PC-3 (cell line): ENCODE measurements at regions not wholly inside any gene's neighbourhood (a gene's known extent, or its start where the extent isn't known, plus 50 kb on each side); places are given as distances from the start of the nearest gene placed in this dataset.

ENCODE experiments used
- ATAC-seq: fragments of 200-7000 bp; cut with Tn5 transposase; 2 replicates; pipeline ENCODE4 v1.9.1; 2020; ENCODE audit warnings: mild to moderate bottlenecking, moderate library complexity
- BruUV-seq: library from RNA; stranded (reverse); fragments of 400-500 nt; replicated peaks from 2 replicates; lab custom pipeline; 2021; lab: Mats Ljungman, UMichigan
- CTCF ChIA-PET: fragments of 300-600 bp; sonication (Branson Sonifier 250); formaldehyde crosslinking; loops from one replicate; lab custom pipeline; 2022; ENCODE audit warnings: antibody characterized with exemption; lab: Charles Lee
- POLR2A ChIA-PET: fragments of 300-600 bp; sonication (Branson Sonifier 250); formaldehyde crosslinking; loops from one replicate; lab custom pipeline; 2022; ENCODE audit warnings: antibody characterized with exemption; ENCODE audit not compliant: unreplicated experiment; lab: Charles Lee
- DNase-seq: peaks from one replicate; pipeline ENCODE4 v3.0.0-alpha.2; 2015
- H2AFZ ChIP-seq: fragments of 300-600 bp; sonication (generic); 2 replicates; pipeline ENCODE4 v1.6.0; 2016; ENCODE audit warnings: antibody characterized with exemption, low read length
- H3F3A ChIP-seq: fragments of 300-600 bp; sonication (generic); one replicate; pipeline ENCODE4 v1.6.0; 2017; ENCODE audit warnings: antibody characterized with exemption, low read length, control low read depth, mild to moderate bottlenecking; ENCODE audit not compliant: unreplicated experiment
- H3K27ac ChIP-seq: fragments of 300-600 bp; sonication (generic); 2 replicates; pipeline ENCODE4 v1.5.1; 2016; ENCODE audit warnings: mild to moderate bottlenecking, low read length
- H3K27me3 ChIP-seq: fragments of 300-600 bp; sonication (generic); 2 replicates; pipeline ENCODE4 v1.6.1; 2016; ENCODE audit warnings: low read length, mixed read lengths
- H3K36me3 ChIP-seq: fragments of 300-600 bp; sonication (generic); 2 replicates; pipeline ENCODE4 v1.6.1; 2016; ENCODE audit warnings: low read depth, mixed run types, low read length, mixed read lengths
- H3K4me1 ChIP-seq: fragments of 300-600 bp; sonication (generic); 2 replicates; pipeline ENCODE4 v1.5.1; 2016; ENCODE audit warnings: low read length; ENCODE audit not compliant: insufficient read depth
- H3K4me2 ChIP-seq: fragments of 300-600 bp; sonication (generic); 2 replicates; pipeline ENCODE4 v1.6.0; 2016; ENCODE audit warnings: low read length
- H3K4me3 ChIP-seq: fragments of 300-600 bp; sonication (generic); 2 replicates; pipeline ENCODE4 v1.5.1; 2016; ENCODE audit warnings: mild to moderate bottlenecking, low read length, mixed read lengths
- H3K79me2 ChIP-seq: fragments of 300-600 bp; sonication (generic); 2 replicates; pipeline ENCODE4 v1.6.1; 2017; ENCODE audit warnings: low read length, mixed read lengths
- H3K9ac ChIP-seq: fragments of 300-600 bp; sonication (generic); 2 replicates; pipeline ENCODE4 v1.6.0; 2016; ENCODE audit warnings: mild to moderate bottlenecking, low read length
- H3K9me2 ChIP-seq: fragments of 300-600 bp; sonication (generic); replicated peaks from 2 replicates; pipeline ENCODE4 v1.6.1; 2016; ENCODE audit warnings: mixed run types, low read length, mixed read lengths
- H3K9me3 ChIP-seq: fragments of 300-600 bp; sonication (generic); 2 replicates; pipeline ENCODE4 v1.6.1; 2016; ENCODE audit warnings: low read length, mixed read lengths
- H4K20me1 ChIP-seq: fragments of 300-600 bp; sonication (generic); 2 replicates; pipeline ENCODE4 v1.6.1; 2016; ENCODE audit warnings: low read length, mixed read lengths
- EZH2 ChIP-seq: fragments of 300-600 bp; sonication (generic); IDR thresholded peaks from one replicate; pipeline ENCODE4 v1.6.1; 2017; ENCODE audit warnings: antibody characterized with exemption, mild to moderate bottlenecking, low read length; ENCODE audit not compliant: unreplicated experiment
- EZH2phosphoT487 ChIP-seq: fragments of 300-600 bp; sonication (generic); IDR thresholded peaks from 2 replicates; pipeline ENCODE4 v1.6.1; 2018; ENCODE audit warnings: mild to moderate bottlenecking, antibody characterized with exemption, low read length, borderline replicate concordance
- intact Hi-C: fragments of 100-400 bp; cut with micrococcal nuclease; formaldehyde crosslinking; loops from 2 replicates; pipeline ENCODE4 v1.9.0; 2023
- TF ChIP-seq, protein P1 (sequence below): fragments of 300-600 bp; sonication (generic); conservative IDR thresholded peaks from 2 replicates; pipeline ENCODE4 v1.5.1; 2017; ENCODE audit warnings: antibody characterized with exemption, low read depth, mild to moderate bottlenecking, low read length

DNA sequence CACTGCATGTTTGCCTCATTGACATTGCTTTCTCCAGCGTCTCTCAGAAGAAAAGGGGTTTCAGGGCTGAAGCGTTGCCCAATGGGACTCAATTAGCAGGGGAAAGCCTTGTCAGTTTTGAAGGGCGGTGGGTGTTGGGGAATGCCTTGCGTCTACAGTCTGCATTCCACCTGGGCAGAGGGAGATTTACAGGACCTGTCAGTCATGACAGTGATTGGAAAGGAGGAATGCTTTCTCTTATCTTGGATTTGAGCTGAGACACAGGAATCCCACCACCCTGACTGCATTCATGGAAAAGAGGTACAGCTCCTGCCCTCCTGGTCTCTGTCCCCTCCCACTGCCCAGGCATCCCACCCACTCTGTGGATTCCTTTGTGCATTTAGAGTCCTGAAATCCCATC, 123.9 kb downstream of the ACKR3 start:
- no peak overlapping the region for H3K4me2 ChIP-seq
- intact Hi-C loops = no loop called here
- H3K9ac ChIP-seq = no peak overlapping the region
- CTCF ChIA-PET = no interaction called here
- H3K36me3 ChIP-seq = no peaks in the 10 kb centered on the region
- H3K4me1 ChIP-seq = no peaks in the 10 kb centered on the region
- POLR2A ChIA-PET = no interaction called here
- no peak for DNase-seq
- H2AFZ ChIP-seq = no peak overlapping the region
- ATAC-seq = no peak
- no peaks in the 10 kb centered on the region for H3K79me2 ChIP-seq
- BruUV-seq = no TSS peak
- H3K27ac ChIP-seq = no peak overlapping the region
- no peak for TF ChIP-seq EZH2
- no peak for TF ChIP-seq EZH2phosphoT487
- TF ChIP-seq, protein P1, sequence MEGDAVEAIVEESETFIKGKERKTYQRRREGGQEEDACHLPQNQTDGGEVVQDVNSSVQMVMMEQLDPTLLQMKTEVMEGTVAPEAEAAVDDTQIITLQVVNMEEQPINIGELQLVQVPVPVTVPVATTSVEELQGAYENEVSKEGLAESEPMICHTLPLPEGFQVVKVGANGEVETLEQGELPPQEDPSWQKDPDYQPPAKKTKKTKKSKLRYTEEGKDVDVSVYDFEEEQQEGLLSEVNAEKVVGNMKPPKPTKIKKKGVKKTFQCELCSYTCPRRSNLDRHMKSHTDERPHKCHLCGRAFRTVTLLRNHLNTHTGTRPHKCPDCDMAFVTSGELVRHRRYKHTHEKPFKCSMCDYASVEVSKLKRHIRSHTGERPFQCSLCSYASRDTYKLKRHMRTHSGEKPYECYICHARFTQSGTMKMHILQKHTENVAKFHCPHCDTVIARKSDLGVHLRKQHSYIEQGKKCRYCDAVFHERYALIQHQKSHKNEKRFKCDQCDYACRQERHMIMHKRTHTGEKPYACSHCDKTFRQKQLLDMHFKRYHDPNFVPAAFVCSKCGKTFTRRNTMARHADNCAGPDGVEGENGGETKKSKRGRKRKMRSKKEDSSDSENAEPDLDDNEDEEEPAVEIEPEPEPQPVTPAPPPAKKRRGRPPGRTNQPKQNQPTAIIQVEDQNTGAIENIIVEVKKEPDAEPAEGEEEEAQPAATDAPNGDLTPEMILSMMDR = no peak
- no peaks in the 10 kb centered on the region for H3K9me2 ChIP-seq
- no peaks in the 10 kb centered on the region for H3K9me3 ChIP-seq
- H3K27me3 ChIP-seq = no peaks in the 10 kb centered on the region
- no peaks in the 10 kb centered on the region for H3F3A ChIP-seq
- no peak overlapping the region for H3K4me3 ChIP-seq
- no peaks in the 10 kb centered on the region for H4K20me1 ChIP-seq

DNA sequence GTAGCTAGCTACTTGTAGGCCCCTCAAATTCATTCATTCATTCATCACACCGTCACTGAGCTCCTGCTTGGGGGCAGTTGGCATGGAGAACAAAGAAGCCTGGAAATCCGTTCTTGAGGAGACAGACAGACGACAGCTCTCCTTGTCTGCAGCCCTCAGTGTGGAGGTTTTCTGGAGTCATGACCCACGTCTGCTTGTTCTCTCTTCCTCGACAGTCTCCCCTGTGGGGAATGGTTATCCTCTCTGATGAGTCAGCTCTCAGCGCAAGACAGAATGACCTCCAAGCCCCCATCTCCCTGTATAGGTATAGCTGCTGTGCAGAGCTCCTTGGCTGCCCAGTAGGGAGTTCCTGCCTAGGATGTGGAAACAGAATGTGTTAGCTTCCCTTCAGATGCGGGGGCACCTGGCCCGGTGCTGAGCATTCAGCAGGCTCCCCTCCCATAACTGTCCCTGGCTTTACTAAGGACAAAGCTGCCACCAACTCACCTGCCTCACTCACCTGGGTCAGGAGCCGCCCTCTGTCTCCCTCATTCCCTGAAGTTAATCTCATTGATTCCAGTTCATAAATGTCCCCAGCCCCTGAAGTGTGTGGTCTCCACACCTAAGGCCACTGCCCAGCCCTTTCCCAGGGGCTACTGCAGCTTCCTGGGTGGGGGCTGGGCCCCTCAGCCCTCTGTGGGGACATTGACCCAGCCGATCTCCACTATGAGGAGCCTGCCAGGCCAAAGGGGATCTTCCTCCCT, 124.7 kb downstream of the ACKR3 start:
- DNase-seq (no peak), ATAC-seq (no peak)
- no peak for TF ChIP-seq EZH2phosphoT487
- TF ChIP-seq, protein P1 = no peak
- no peak for TF ChIP-seq EZH2
- Histone ChIP-seq H3K9me3 (no peaks in the 10 kb centered on the region), H3K4me2 (no peak overlapping the region), H3K79me2 (no peaks in the 10 kb centered on the region), H2AFZ (no peak overlapping the region), H3K9ac (no peak overlapping the region), H3K36me3 (no peaks in the 10 kb centered on the region), H4K20me1 (no peaks in the 10 kb centered on the region), H3K9me2 (no peaks in the 10 kb centered on the region), H3K4me3 (no peak overlapping the region), H3K27me3 (no peaks in the 10 kb centered on the region), H3F3A (no peaks in the 10 kb centered on the region), H3K4me1 (no peaks in the 10 kb centered on the region), H3K27ac (no peak overlapping the region)
- no TSS peak for BruUV-seq
- ChIA-PET CTCF (no interaction called here), POLR2A (no interaction called here)
- intact Hi-C loops = no loop called here

DNA sequence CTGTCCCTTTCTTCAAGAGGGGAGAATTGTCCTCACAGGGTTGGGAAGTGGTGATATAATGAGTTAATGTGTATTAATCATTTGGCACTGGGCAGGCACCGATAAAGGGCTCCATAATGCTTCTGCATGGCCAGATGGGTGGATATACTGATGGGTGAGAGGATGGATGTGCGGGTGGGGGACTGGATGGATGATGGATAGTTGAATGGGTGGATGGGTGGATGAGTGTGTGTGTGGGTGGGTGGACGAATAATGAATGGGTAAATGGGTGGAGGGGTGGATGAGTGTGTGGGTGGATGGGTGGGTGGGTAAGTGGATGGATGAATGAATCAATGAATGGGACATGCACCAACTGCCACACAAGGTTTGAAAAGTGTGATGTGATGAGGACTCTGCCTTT, 127.2 kb downstream of the ACKR3 start:
- Histone ChIP-seq H3K9ac (no peak overlapping the region), H3K27me3 (no peaks in the 10 kb centered on the region), H4K20me1 (no peaks in the 10 kb centered on the region), H3K4me1 (no peaks in the 10 kb centered on the region), H3K4me3 (no peak overlapping the region), H3F3A (no peaks in the 10 kb centered on the region), H3K27ac (no peak overlapping the region), H3K36me3 (no peaks in the 10 kb centered on the region), H3K79me2 (no peaks in the 10 kb centered on the region), H3K9me3 (no peaks in the 10 kb centered on the region), H2AFZ (no peak overlapping the region), H3K9me2 (no peaks in the 10 kb centered on the region), H3K4me2 (no peak overlapping the region)
- no TSS peak for BruUV-seq
- intact Hi-C loops = no loop called here
- DNase-seq (no peak), ATAC-seq (no peak)
- TF ChIP-seq, protein P1 = no peak
- TF ChIP-seq EZH2phosphoT487 (no peak), EZH2 (no peak)
- CTCF ChIA-PET = no interaction called here
- POLR2A ChIA-PET = no interaction called here
